ENCODE measurements at regions not wholly inside any gene's neighbourhood (a gene's known extent, or its start where the extent isn't known, plus 50 kb on each side); places are given as distances from the start of the nearest gene placed in this dataset.
"Not testable (repeated sequence)": the region's sequence is repeated elsewhere in the genome, so short reads cannot be mapped to it uniquely, and the experiment has no call there.

GRCh38 chr9:81103597-81104471 lies 585.5 kb downstream of the TLE1 start:
- no peak for DNase-seq

- no peak for DNase-seq
Observed at GRCh38 chr9:81097131-81097847, 592.1 kb downstream of the TLE1 start.

- no peak for DNase-seq
Observed at GRCh38 chr9:81096625-81097024, 592.7 kb downstream of the TLE1 start.

- DNase-seq = no peak
Observed at GRCh38 chr9:81092057-81092456, 597.3 kb downstream of the TLE1 start.

- no peak for DNase-seq
Observed at GRCh38 chr9:81088341-81088740, 601.0 kb downstream of the TLE1 start.

- no peak for DNase-seq
Observed at GRCh38 chr9:81086416-81086815, 602.9 kb downstream of the TLE1 start.

- DNase-seq = no peak
Observed at GRCh38 chr9:81083854-81084512, 605.4 kb downstream of the TLE1 start.

GRCh38 chr9:81083067-81083466 lies 606.3 kb downstream of the TLE1 start:
- no peak for DNase-seq

GRCh38 chr9:81082221-81082620 lies 607.1 kb downstream of the TLE1 start:
- DNase-seq = no peak

GRCh38 chr9:81080900-81081299 lies 608.4 kb downstream of the TLE1 start:
- DNase-seq = no peak

- no peak for DNase-seq
Observed at GRCh38 chr9:81080185-81080584, 609.2 kb downstream of the TLE1 start.

- no peak for DNase-seq
Observed at GRCh38 chr9:81079055-81079454, 610.3 kb downstream of the TLE1 start.

- no peak for DNase-seq
Observed at GRCh38 chr9:81078555-81078954, 610.8 kb downstream of the TLE1 start.

GRCh38 chr9:81077572-81077971 lies 611.8 kb downstream of the TLE1 start:
- DNase-seq = no peak

- DNase-seq = no peak
Observed at GRCh38 chr9:81076131-81076530, 613.2 kb downstream of the TLE1 start.

GRCh38 chr9:81074221-81074620 lies 615.1 kb downstream of the TLE1 start:
- no peak for DNase-seq

GRCh38 chr9:81073821-81074220 lies 615.5 kb downstream of the TLE1 start:
- DNase-seq = no peak

- DNase-seq = no peak
Observed at GRCh38 chr9:81072758-81073157, 616.6 kb downstream of the TLE1 start.

GRCh38 chr9:81071108-81071507 lies 618.2 kb downstream of the TLE1 start:
- no peak for DNase-seq

- DNase-seq = no peak
Observed at GRCh38 chr9:81070689-81071088, 618.7 kb downstream of the TLE1 start.

GRCh38 chr9:81069923-81070322 lies 619.4 kb downstream of the TLE1 start:
- DNase-seq = no peak

- DNase-seq = no peak
Observed at GRCh38 chr9:81069038-81069795, 620.1 kb downstream of the TLE1 start.

GRCh38 chr9:81062995-81063394 lies 626.4 kb downstream of the TLE1 start:
- DNase-seq = not testable (repeated sequence)
